Esophagus squamous epithelium (tissue), 4 donors: ENCODE measurements at regions not wholly inside any gene's neighbourhood (a gene's known extent, or its start where the extent isn't known, plus 50 kb on each side); places are given as distances from the start of the nearest gene placed in this dataset.

Experiments used
- POLR2A ChIP-seq, 4 donors: fragments of 450-650 bp; IDR thresholded peaks; one replicate each; pipeline ENCODE4 v1.6.1; 2017; ENCODE audit warnings: antibody characterized with exemption in 4 of 4, mild to moderate bottlenecking in 4 of 4, moderate library complexity in 3 of 4
- TF ChIP-seq, protein P1 (sequence below), 6 experiments: fragments of 450-650 bp in 4 of 6; fragments of 200-600 bp in 2 of 6; sonication (generic) in 2 of 6; IDR thresholded peaks; one replicate each; pipeline ENCODE4 v1.5.1; 2016 to 2019; ENCODE audit warnings: antibody characterized with exemption in 6 of 6, mild to moderate bottlenecking in 4 of 6, moderate library complexity in 4 of 6

DNA sequence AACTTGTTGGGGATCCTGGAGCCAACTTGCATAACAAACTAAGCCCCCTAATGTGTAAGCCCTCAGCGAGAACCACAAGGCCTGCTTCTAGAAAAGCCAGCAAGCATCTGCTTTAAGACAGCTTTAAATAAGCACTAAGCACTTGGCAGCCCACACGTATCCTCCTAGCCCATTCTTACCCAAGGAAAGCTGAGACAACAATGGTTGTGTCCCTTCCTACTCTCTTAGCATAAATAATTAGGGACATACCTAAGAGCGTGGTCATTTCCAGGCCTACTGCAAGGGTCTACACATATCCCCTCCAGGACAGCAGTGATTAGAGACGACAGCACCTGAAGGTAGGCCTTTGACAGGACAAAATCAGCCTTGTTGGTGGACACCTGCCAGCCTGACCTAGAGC is 322.8 kb upstream of the PPARGC1A start:
- TF ChIP-seq, protein P1, sequence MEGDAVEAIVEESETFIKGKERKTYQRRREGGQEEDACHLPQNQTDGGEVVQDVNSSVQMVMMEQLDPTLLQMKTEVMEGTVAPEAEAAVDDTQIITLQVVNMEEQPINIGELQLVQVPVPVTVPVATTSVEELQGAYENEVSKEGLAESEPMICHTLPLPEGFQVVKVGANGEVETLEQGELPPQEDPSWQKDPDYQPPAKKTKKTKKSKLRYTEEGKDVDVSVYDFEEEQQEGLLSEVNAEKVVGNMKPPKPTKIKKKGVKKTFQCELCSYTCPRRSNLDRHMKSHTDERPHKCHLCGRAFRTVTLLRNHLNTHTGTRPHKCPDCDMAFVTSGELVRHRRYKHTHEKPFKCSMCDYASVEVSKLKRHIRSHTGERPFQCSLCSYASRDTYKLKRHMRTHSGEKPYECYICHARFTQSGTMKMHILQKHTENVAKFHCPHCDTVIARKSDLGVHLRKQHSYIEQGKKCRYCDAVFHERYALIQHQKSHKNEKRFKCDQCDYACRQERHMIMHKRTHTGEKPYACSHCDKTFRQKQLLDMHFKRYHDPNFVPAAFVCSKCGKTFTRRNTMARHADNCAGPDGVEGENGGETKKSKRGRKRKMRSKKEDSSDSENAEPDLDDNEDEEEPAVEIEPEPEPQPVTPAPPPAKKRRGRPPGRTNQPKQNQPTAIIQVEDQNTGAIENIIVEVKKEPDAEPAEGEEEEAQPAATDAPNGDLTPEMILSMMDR (IDR thresholded peaks at IDR 0.05): no peak
- TF ChIP-seq POLR2A (IDR thresholded peaks at IDR 0.05): no peak
